GM21515 (cell line): ENCODE measurements at regions not wholly inside any gene's neighbourhood (a gene's known extent, or its start where the extent isn't known, plus 50 kb on each side); places are given as distances from the start of the nearest gene placed in this dataset.
"Not testable (repeated sequence)": the region's sequence is repeated elsewhere in the genome, so short reads cannot be mapped to it uniquely, and the experiment has no call there.

ENCODE experiments used
- ATAC-seq: cut with Tn5 transposase; IDR thresholded peaks from one replicate; pipeline ENCODE4 v1.9.1; 2021; ENCODE audit not compliant: unreplicated experiment

DNA sequence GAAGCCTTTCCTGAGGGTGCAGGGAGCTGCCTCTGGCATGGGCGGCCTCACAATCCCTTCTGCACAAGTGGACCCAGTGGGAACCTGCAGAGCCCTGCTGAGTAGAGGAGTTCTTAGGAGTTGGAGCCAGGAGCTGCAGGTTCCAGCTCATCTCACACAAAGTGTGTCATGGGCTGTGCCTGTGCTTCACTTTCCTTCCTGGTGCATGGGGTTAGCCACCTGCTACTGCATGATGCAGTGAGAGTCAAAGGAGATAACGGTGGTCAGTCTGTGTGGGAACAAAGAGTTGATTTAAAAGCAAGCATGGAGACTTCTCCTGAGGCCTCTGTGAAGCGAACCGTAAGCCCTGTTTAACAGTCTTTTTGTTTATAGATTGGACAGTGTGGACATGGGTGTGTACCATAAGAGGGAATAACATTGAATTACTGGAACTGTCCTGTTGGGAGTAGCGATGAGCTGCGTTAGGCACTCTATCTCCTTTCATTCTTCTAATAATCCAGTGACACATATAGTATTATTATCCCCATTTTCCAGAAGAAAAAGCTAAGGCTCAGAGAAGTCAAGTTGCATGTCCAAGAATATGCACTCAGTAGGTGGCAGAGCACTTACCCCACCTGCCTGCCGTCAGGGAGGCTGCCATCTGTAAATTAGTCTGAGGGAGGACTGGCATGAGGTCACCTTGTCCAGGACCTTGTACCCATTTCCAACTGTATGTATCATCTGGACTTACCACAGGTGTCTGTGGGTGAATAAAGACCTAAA is 68.7 kb upstream of the PRR23C start:
- ATAC-seq: no peak

DNA sequence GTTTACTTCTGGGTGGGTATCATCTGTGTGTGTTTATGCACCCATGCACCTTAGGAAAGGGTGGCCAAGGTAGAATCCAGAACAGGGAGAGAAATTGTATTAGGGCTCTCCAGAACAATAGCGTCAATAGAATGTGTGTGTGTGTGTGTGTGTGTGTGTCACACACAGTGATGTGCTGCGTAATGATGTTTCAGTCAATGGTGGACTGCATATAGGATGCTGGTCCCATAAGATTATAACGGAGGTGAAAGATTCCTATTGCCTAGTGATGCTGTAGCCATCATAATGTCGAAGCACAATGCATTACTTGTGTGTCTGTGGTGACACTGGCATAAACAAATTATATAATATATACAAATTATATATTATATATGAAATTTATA is 69.3 kb upstream of the PRR23C start:
- ATAC-seq: no peak

- not testable (repeated sequence) for ATAC-seq
Observed at GRCh38 chr3:139116631-139117030, 71.9 kb upstream of the PRR23C start.

GRCh38 chr3:139117136-139117675 is 72.5 kb upstream of the PRR23C start:
- ATAC-seq: no peak

- ATAC-seq: no peak
Observed at GRCh38 chr3:139117883-139118760, 73.4 kb upstream of the PRR23C start.

- no peak for ATAC-seq
Observed at GRCh38 chr3:139118835-139119234, 74.1 kb upstream of the PRR23C start.

GRCh38 chr3:139119331-139120025 is 74.8 kb upstream of the PRR23C start:
- no peak for ATAC-seq

- ATAC-seq: no peak
Observed at GRCh38 chr3:139120086-139121056, 75.7 kb upstream of the PRR23C start.

- no peak for ATAC-seq
Observed at GRCh38 chr3:139121513-139122220, 77.0 kb upstream of the PRR23C start.

DNA sequence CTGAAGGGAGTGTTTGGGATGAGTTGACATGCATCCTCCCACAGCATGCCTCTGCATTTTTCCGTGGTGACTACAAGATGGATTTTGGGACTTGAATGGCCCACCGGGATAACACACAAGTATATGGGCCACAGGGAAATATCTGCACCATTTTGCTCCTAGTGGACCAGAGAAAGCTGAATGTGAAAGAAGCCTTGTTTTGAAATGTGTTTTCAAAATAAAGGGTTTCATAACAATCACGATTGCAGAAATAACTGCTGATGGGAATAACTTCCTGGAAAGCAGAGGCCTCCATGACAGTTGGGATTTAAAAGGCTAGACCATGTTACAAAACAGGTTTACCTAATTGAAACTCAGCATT is 77.5 kb upstream of the PRR23C start:
- ATAC-seq: no peak

GRCh38 chr3:139122612-139123011 is 77.9 kb upstream of the PRR23C start:
- ATAC-seq: no peak

- no peak for ATAC-seq
Observed at GRCh38 chr3:139123377-139124095, 78.8 kb upstream of the PRR23C start.

- no peak for ATAC-seq
Observed at GRCh38 chr3:139124197-139124596, 79.5 kb upstream of the PRR23C start.

GRCh38 chr3:139127101-139127500 is 82.4 kb upstream of the PRR23C start:
- no peak for ATAC-seq

DNA sequence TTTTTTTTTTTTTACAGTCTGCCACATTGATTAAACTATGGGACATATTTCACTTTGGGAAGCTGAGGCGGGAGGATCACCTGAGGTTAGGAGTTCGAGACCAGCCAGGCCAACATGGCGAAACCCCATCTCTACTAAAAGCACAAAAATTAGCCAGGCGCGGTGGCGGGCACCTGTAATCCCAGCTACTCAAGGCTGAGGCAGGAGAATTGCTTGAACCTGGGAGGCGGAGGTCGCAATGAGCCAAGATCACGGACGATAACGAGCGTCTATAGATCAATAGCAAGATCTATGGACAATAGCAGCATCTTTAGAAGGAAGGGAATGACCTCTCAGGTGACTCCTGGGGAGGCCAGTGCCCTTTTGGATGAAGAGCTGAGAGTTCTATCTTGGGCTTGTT is 82.9 kb upstream of the PRR23C start:
- ATAC-seq: not testable (repeated sequence)

GRCh38 chr3:139128803-139129202 is 84.1 kb upstream of the PRR23C start:
- ATAC-seq: no peak

DNA sequence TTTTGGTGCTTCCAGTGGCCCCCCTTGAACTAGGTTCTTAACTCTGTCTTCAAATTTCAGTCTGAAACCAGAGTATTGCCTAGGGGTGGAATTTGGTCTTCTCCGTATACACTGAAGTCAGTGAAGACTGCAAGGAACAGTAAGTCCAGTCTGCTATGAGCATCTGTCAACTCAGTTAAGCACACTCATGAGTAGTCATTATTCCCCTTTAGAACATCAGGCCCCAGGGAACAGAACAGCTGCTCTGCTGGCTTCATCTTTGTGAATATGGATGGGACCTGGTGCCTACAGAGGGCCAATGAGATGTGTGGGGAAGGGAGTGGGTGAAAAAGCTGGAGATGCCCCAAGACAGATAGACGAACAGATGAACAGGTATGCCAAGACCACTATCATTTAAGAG is 85.2 kb upstream of the PRR23C start:
- ATAC-seq: no peak

- no peak for ATAC-seq
Observed at GRCh38 chr3:139130390-139131140, 85.9 kb upstream of the PRR23C start.
